Glutamatergic neuron (in vitro differentiated cells): ENCODE measurements at regions not wholly inside any gene's neighbourhood (a gene's known extent, or its start where the extent isn't known, plus 50 kb on each side); places are given as distances from the start of the nearest gene placed in this dataset.

Experiments used
- DNase-seq: peaks from one replicate; pipeline ENCODE4 v3.0.0; 2022
- H3K27ac Mint-ChIP-seq: one replicate; pipeline ENCODE4 v1.8.0; 2020; ENCODE audit warnings: mild to moderate bottlenecking, mixed read lengths, inconsistent platforms; ENCODE audit not compliant: unreplicated experiment
- H3K27me3 Mint-ChIP-seq: one replicate; pipeline ENCODE4 v1.8.0; 2020; ENCODE audit warnings: mild to moderate bottlenecking, moderate library complexity, mixed read lengths, inconsistent platforms; ENCODE audit not compliant: unreplicated experiment
- H3K36me3 Mint-ChIP-seq: one replicate; pipeline ENCODE4 v1.8.0; 2020; ENCODE audit warnings: mild to moderate bottlenecking, mixed read lengths, inconsistent platforms; ENCODE audit not compliant: unreplicated experiment
- H3K4me1 Mint-ChIP-seq: one replicate; pipeline ENCODE4 v1.8.0; 2020; ENCODE audit warnings: mild to moderate bottlenecking, low read depth, mixed read lengths, inconsistent platforms; ENCODE audit not compliant: unreplicated experiment
- H3K4me3 Mint-ChIP-seq: one replicate; pipeline ENCODE4 v1.8.0; 2020; ENCODE audit warnings: mild to moderate bottlenecking, mixed read lengths, inconsistent platforms; ENCODE audit not compliant: unreplicated experiment
- H3K9me3 Mint-ChIP-seq: one replicate; pipeline ENCODE4 v1.8.0; 2020; ENCODE audit warnings: mild to moderate bottlenecking, moderate library complexity, mixed read lengths, inconsistent platforms; ENCODE audit not compliant: unreplicated experiment
- CTCF ChIP-seq: fragments of 200-600 bp; sonication (generic); IDR thresholded peaks from one replicate; pipeline ENCODE4 v1.5.0; 2021; ENCODE audit not compliant: partially characterized antibody, unreplicated experiment

DNA sequence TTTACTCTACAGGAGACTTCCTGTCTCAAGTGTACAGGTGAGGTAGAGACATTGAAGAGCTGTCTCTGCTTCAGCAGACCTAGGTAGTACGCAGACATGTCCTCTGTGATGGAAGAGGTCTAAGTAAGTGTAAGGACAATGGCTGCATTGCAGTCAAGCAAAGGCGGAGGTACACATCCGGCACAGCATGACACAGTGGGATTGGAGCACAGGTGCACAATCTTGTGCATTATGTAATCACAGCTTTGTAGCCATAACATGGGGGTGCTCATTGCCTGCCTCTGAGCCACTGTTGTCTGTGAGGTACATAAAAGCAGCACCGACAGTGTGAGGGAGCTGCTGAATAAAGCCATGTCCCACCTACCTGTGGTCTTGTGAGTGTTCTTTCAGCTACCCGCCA, 66.4 kb upstream of the CCDC190 start:
- H3K27me3 Mint-ChIP-seq, result no peaks in the 10 kb centered on the region
- no peaks in the 10 kb centered on the region for H3K36me3 Mint-ChIP-seq
- DNase-seq, result no peak
- H3K9me3 Mint-ChIP-seq, result peaks cover 2% of the 10 kb centered on the region
- H3K27ac Mint-ChIP-seq, result no peak overlapping the region
- TF ChIP-seq CTCF, result no peak
- H3K4me1 Mint-ChIP-seq, result peaks cover 11% of the 10 kb centered on the region
- no peak overlapping the region for H3K4me3 Mint-ChIP-seq

DNA sequence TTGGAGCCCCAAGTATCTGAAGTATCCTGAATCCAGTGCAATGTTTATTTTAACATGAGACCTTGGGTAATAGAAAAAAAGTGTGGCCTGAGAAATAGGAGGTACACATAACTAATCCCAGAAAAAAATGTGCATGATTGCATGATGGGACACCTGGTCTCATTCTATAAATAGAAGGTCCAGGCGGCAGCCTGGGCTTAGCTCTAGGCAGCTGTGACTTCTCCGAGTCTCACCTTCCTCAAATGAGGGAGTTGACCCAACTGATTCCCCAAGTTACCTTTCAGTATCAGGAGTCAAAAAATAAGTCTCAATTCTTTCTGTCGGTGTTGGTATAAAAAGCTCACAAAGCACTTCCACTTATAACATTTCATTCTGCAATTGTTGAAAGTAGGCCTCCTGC, 65.9 kb upstream of the CCDC190 start:
- no peaks in the 10 kb centered on the region for H3K36me3 Mint-ChIP-seq

GRCh38 chr1:162924179-162924578, 63.2 kb upstream of the CCDC190 start:
- no peaks in the 10 kb centered on the region for H3K27me3 Mint-ChIP-seq
- no peak overlapping the region for H3K4me3 Mint-ChIP-seq
- H3K27ac Mint-ChIP-seq, result no peak overlapping the region
- peaks cover 2% of the 10 kb centered on the region for H3K9me3 Mint-ChIP-seq
- DNase-seq, result no peak
- peaks cover 12% of the 10 kb centered on the region for H3K4me1 Mint-ChIP-seq
- no peaks in the 10 kb centered on the region for H3K36me3 Mint-ChIP-seq
- TF ChIP-seq CTCF, result no peak

More for the DNA sequence above, 65.9 kb upstream of the CCDC190 start:
- DNase-seq, result no peak
- Mint-ChIP-seq H3K27ac (no peak overlapping the region), H3K27me3 (no peaks in the 10 kb centered on the region), H3K4me1 (peaks cover 12% of the 10 kb centered on the region), H3K9me3 (peaks cover 2% of the 10 kb centered on the region), H3K4me3 (no peak overlapping the region)
- TF ChIP-seq CTCF, result no peak

DNA sequence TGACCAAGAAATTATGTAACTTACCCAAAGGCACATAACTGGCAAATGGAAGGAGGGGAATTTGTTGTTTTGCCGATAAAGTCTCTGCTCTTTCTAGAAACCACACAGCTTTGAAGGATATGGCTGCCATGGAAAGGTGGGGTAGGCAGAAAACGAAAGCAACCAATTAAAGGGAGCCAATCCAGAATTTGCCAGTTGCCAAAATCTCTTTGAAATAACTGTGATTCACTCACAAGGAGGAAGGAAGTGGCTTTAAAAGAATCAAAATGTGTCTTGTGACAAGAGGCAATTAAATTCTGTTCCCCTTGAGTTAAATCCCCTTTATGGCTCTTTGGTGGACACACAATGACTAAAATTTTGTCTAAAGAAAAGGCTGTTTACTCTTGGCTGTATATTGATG, 61.2 kb upstream of the CCDC190 start:
- Mint-ChIP-seq H3K36me3 (no peaks in the 10 kb centered on the region), H3K4me1 (peaks cover 12% of the 10 kb centered on the region), H3K4me3 (no peak overlapping the region), H3K9me3 (peaks cover 3% of the 10 kb centered on the region), H3K27me3 (no peaks in the 10 kb centered on the region), H3K27ac (no peak overlapping the region)
- TF ChIP-seq CTCF, result no peak
- DNase-seq, result no peak

DNA sequence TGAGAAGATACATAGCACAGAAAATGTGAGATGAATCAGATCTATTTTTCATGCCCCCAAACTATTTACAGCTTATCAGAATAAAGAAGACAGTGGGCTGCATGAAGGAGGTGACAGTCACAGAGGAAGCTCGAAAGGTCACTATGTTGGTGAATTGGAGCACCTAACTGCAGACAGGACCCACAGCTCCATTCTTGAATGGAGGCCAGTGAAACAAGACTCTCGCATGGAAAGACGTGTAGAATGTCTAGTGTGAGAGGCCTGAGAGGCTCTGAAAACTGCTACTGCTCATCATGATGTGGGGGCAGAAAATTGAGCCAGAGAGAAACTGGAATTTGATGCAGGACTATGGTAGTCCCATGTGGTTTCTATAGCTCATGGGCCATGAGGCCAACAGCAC, 60.3 kb upstream of the CCDC190 start:
- no peaks in the 10 kb centered on the region for H3K27me3 Mint-ChIP-seq
- H3K36me3 Mint-ChIP-seq, result no peaks in the 10 kb centered on the region
- peaks cover 12% of the 10 kb centered on the region for H3K4me1 Mint-ChIP-seq
- peaks cover 3% of the 10 kb centered on the region for H3K9me3 Mint-ChIP-seq
- no peak overlapping the region for H3K4me3 Mint-ChIP-seq
- no peak overlapping the region for H3K27ac Mint-ChIP-seq
- DNase-seq, result no peak
- TF ChIP-seq CTCF, result no peak
